ENCODE measurements at regions not wholly inside any gene's neighbourhood (a gene's known extent, or its start where the extent isn't known, plus 50 kb on each side); places are given as distances from the start of the nearest gene placed in this dataset.

DNA sequence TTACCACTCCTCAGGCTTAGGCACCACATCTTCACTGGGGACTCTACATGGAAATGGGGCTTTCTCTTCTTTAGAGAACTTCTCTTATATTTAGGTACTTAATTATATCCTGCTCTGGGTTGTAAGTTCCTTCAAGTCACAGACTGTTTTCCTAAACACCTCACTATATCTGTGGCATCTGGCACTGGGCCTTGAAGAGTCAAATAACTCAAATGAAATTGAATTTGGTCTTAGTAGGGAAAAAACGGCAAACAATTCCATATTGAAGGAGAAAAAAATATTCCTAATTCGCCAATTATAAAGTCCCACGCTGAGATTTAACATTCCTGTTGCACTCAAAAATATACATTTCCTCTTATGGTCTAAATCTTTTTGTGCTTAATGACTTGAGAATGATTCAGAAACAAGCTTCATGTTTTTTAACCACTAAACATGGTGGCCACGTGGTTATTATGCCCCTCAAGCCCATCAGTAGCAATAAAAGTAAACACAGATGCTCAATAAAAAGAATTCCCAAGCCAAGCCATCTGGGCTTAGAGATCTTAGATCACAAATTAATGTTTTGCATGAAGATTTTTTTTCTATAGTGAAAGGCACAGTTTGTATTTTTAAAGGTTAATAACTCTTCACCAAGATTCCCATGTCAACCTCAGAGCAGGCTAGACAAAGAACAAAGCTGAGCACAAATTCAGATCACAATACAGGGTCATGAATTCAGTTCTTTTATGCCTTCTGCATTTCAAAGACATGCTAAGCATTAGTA is 105.5 kb upstream of the SYT4 start:
- in situ Hi-C loops (cut with MboI; ENCODE audit: low sequenced_read_pairs, unreplicated experiment): no loop called here
- DNase-seq (ENCODE audit: low spot score): no peak
- TF ChIP-seq, protein P1, sequence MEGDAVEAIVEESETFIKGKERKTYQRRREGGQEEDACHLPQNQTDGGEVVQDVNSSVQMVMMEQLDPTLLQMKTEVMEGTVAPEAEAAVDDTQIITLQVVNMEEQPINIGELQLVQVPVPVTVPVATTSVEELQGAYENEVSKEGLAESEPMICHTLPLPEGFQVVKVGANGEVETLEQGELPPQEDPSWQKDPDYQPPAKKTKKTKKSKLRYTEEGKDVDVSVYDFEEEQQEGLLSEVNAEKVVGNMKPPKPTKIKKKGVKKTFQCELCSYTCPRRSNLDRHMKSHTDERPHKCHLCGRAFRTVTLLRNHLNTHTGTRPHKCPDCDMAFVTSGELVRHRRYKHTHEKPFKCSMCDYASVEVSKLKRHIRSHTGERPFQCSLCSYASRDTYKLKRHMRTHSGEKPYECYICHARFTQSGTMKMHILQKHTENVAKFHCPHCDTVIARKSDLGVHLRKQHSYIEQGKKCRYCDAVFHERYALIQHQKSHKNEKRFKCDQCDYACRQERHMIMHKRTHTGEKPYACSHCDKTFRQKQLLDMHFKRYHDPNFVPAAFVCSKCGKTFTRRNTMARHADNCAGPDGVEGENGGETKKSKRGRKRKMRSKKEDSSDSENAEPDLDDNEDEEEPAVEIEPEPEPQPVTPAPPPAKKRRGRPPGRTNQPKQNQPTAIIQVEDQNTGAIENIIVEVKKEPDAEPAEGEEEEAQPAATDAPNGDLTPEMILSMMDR (IDR thresholded peaks at IDR 0.05; ENCODE audit: borderline replicate concordance, control extremely low read depth, extremely low read depth, insufficient read depth, missing control alignments): no peak

DNA sequence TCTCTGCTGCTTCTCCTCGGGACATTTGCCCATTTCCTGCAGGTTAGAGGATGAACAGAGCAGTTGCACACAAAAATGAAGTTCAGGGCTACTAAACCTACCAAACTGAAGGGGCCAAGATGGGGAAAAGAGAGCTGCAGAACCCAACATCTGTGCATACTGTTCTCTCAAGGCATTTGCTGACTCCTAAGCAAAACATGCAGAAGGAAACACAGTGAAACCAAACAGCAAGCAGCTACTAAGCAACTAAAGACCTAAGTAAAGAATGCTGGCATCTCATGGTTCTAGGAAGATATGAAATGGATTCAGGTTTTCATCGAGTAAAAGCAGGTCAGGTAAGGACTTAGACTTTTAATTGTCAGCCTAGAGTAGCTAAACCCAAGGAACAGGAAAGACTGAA is 111.9 kb upstream of the SYT4 start:
- in situ Hi-C loops (cut with MboI; ENCODE audit: low sequenced_read_pairs, unreplicated experiment): no loop called here
- no peak for DNase-seq (ENCODE audit: low spot score)

DNA sequence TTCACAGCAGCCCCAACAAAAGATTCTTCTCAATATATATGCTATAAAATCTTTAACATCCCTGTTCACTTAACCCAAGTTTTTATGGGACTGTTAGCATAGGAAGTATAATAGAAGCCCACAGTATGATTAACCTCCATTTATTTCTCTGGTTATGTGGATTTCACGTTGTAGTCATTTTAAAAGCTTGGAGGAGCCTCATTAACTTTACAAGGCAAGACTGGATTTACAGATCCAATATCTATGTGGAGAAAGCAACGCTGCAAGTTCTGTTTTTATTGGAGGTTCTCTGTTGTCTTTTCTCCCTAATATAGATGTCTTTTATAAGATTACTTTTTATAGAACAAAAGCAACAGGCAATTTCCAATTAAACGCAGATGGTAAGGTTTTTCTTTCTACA is 114.9 kb upstream of the SYT4 start:
- in situ Hi-C loops (cut with MboI; ENCODE audit: low sequenced_read_pairs, unreplicated experiment): no loop called here
- DNase-seq (ENCODE audit: low spot score): no peak
- TF ChIP-seq, protein P1 (IDR thresholded peaks at IDR 0.05; ENCODE audit: borderline replicate concordance, control extremely low read depth, extremely low read depth, insufficient read depth, missing control alignments): no peak

More for the DNA sequence above, 111.9 kb upstream of the SYT4 start:
- TF ChIP-seq, protein P1 (IDR thresholded peaks at IDR 0.05; ENCODE audit: borderline replicate concordance, control extremely low read depth, extremely low read depth, insufficient read depth, missing control alignments): no peak

DNA sequence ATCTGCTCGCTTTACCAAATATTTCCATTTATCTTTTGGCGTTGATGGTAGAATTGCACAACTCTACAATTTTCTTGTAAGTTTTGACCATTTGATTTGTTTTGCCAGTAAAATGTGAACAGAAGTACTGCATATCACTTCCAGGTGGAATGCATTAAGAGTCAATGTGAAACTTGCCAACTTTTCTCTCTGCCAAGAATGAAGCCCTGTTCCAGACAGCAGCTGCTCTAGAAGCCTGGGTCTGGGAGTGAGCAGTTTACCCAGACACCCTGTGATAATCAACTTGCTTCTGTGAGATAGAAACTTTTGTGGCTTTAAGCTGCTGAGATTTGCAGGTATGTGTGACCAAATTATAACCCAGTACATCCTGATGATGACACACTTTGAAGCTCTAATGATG is 115.9 kb upstream of the SYT4 start:
- in situ Hi-C loops (cut with MboI; ENCODE audit: low sequenced_read_pairs, unreplicated experiment): no loop called here
- DNase-seq (ENCODE audit: low spot score): no peak
- TF ChIP-seq, protein P1 (IDR thresholded peaks at IDR 0.05; ENCODE audit: borderline replicate concordance, control extremely low read depth, extremely low read depth, insufficient read depth, missing control alignments): no peak

DNA sequence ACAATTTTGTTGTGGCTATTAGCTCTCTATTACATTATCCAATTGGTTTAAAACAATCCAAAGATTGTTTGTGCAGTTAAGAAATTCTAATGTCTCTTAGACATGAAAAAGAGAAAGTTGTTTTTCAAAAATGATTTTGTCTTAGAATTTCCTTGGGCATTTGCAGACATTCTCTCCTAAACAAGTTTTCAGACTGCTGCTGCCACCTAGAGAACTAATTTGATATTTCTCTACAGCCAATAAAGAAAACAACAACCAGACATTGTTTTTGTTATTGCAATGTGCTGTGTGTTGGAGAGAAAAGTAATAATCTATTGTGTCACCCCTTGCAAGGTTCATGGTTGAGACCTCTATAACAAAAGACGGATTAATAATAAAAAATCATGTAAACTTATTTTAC is 119.0 kb upstream of the SYT4 start:
- in situ Hi-C loops (cut with MboI; ENCODE audit: low sequenced_read_pairs, unreplicated experiment): no loop called here
- DNase-seq (ENCODE audit: low spot score): no peak
- TF ChIP-seq, protein P1 (IDR thresholded peaks at IDR 0.05; ENCODE audit: borderline replicate concordance, control extremely low read depth, extremely low read depth, insufficient read depth, missing control alignments): no peak

DNA sequence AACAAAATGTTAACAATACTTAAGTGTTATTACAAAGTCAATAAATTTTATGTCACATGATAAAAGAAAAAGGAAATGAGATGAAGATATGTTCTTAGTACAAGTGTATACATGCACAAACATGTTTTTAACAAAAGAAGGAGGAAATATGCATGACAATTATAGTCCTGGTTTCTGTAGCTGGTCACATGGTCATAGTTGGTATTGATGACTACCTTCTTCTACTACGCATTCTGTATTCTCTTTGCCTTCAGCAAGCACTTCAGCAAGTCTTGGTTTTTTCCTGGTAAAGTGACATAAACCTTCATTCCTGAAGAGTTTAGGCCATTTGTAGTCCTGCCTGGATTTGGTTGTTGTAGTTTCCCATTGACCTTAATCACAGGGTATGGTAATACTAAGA is 121.3 kb upstream of the SYT4 start:
- no peak for DNase-seq (ENCODE audit: low spot score)
- TF ChIP-seq, protein P1 (IDR thresholded peaks at IDR 0.05; ENCODE audit: borderline replicate concordance, control extremely low read depth, extremely low read depth, insufficient read depth, missing control alignments): no peak
- in situ Hi-C loops (cut with MboI; ENCODE audit: low sequenced_read_pairs, unreplicated experiment): no loop called here
